ENCODE measurements at regions not wholly inside any gene's neighbourhood (a gene's known extent, or its start where the extent isn't known, plus 50 kb on each side); places are given as distances from the start of the nearest gene placed in this dataset.
"Not testable (repeated sequence)": the region's sequence is repeated elsewhere in the genome, so short reads cannot be mapped to it uniquely, and the experiment has no call there.

- no peak for TF ChIP-seq CTCF (conservative IDR thresholded peaks at IDR 0.05)
- H3K27ac ChIP-seq, result peak overlapping the region; percentile 82
Observed at GRCh38 chr14:71248194-71248593, 340.9 kb downstream of the PCNX1 start.

- TF ChIP-seq CTCF (conservative IDR thresholded peaks at IDR 0.05), result no peak
Observed at GRCh38 chr14:71250347-71250746, 343.1 kb downstream of the PCNX1 start.

GRCh38 chr14:71250791-71251190 is 343.5 kb downstream of the PCNX1 start:
- no peak for TF ChIP-seq CTCF (conservative IDR thresholded peaks at IDR 0.05)
- peak overlapping the region; percentile 82; the same call in 1 of the 2 replicates for H3K27ac ChIP-seq

More at GRCh38 chr14:71250347-71250746, 343.1 kb downstream of the PCNX1 start:
- peak overlapping the region; percentile 82 for H3K27ac ChIP-seq

- not testable (repeated sequence) for H3K27ac ChIP-seq
Observed at GRCh38 chr14:71254091-71254719, 346.9 kb downstream of the PCNX1 start.

GRCh38 chr14:71261206-71261605 is 353.9 kb downstream of the PCNX1 start:
- TF ChIP-seq CTCF (conservative IDR thresholded peaks at IDR 0.05), result no peak
- H3K27ac ChIP-seq, result no peak overlapping the region

- TF ChIP-seq CTCF (conservative IDR thresholded peaks at IDR 0.05), result no peak
- no peak overlapping the region for H3K27ac ChIP-seq
Observed at GRCh38 chr14:71262441-71262840, 355.2 kb downstream of the PCNX1 start.

GRCh38 chr14:71264260-71264659 is 357.0 kb downstream of the PCNX1 start:
- TF ChIP-seq CTCF (conservative IDR thresholded peaks at IDR 0.05), result no peak
- H3K27ac ChIP-seq, result peak overlapping the region; percentile 48

GRCh38 chr14:71267007-71267513 is 359.8 kb downstream of the PCNX1 start:
- H3K27ac ChIP-seq, result no peak overlapping the region
- TF ChIP-seq CTCF (conservative IDR thresholded peaks at IDR 0.05), result no peak
